Mucosa of descending colon (tissue), 3 donors: ENCODE measurements at regions not wholly inside any gene's neighbourhood (a gene's known extent, or its start where the extent isn't known, plus 50 kb on each side); places are given as distances from the start of the nearest gene placed in this dataset.
A peak's percentile ranks its signal among the peaks of the same experiment; 100 is the strongest.
"Not testable (repeated sequence)": the region's sequence is repeated elsewhere in the genome, so short reads cannot be mapped to it uniquely, and the experiment has no call there.

Experiments
- ATAC-seq: fragments of 200-7000 bp; cut with Tn5 transposase; one replicate; pipeline ENCODE4 v1.9.1; 2020; ENCODE audit warnings: mild to moderate bottlenecking, moderate library complexity
- DNase-seq, 3 donors: peaks; one replicate each; pipeline ENCODE4 v3.0.0-alpha.2; 2020
- H3K36me3 ChIP-seq: fragments of 200-600 bp; one replicate; pipeline ENCODE4 v1.8.0; 2021; ENCODE audit warnings: low read depth, mild to moderate bottlenecking
- H3K4me1 ChIP-seq: fragments of 200-600 bp; one replicate; pipeline ENCODE4 v1.8.0; 2021; ENCODE audit warnings: low read depth, mild to moderate bottlenecking
- H3K4me3 ChIP-seq: fragments of 200-600 bp; one replicate; pipeline ENCODE4 v1.8.0; 2021; ENCODE audit warnings: mild to moderate bottlenecking
- H3K9me3 ChIP-seq: fragments of 200-600 bp; one replicate; pipeline ENCODE4 v1.8.0; 2021; ENCODE audit warnings: mild to moderate bottlenecking
- CTCF ChIP-seq: fragments of 200-600 bp; IDR thresholded peaks from one replicate; pipeline ENCODE4 v1.8.0; 2022; ENCODE audit warnings: antibody characterized with exemption, mild to moderate bottlenecking
- intact Hi-C, 2 donors: fragments of 100-400 bp; cut with DNase I in 1 of 2; cut with micrococcal nuclease in 1 of 2; formaldehyde crosslinking; loops; one replicate each; pipeline versions ENCODE4 v1.11.0 to v1.11.1; 2022; cut with DNase I, micrococcal nuclease
- donor health status: DM: no; HTN: no; CAD: no; lungs with moderate emphysema.
- donor health status: DM: no; HTN: no; CAD: no.
- donor health status: DM: no; HTN: yes; CAD: no.

- no peak for TF ChIP-seq CTCF
- ATAC-seq (no peak), DNase-seq (no peak)
- no peaks in the 10 kb centered on the region for H3K36me3 ChIP-seq
- H3K9me3 ChIP-seq = no peaks in the 10 kb centered on the region
- intact Hi-C loops = no loop called here
- no peak overlapping the region for H3K4me3 ChIP-seq
- H3K4me1 ChIP-seq = no peaks in the 10 kb centered on the region
Observed at GRCh38 chr3:112721231-112721630, 80.3 kb upstream of the CCDC80 start.

GRCh38 chr3:112718967-112719366 lies 78.0 kb upstream of the CCDC80 start:
- intact Hi-C loops = no loop called here
- no peak for TF ChIP-seq CTCF
- no peaks in the 10 kb centered on the region for H3K36me3 ChIP-seq
- no peaks in the 10 kb centered on the region for H3K4me1 ChIP-seq
- no peak overlapping the region for H3K4me3 ChIP-seq
- H3K9me3 ChIP-seq = no peaks in the 10 kb centered on the region
- DNase-seq (no peak), ATAC-seq (no peak)

GRCh38 chr3:112718516-112718915 lies 77.6 kb upstream of the CCDC80 start:
- no peak for DNase-seq
- intact Hi-C loops = no loop called here
- no peaks in the 10 kb centered on the region for H3K4me1 ChIP-seq
- no peak for ATAC-seq
- no peaks in the 10 kb centered on the region for H3K9me3 ChIP-seq
- no peak for TF ChIP-seq CTCF
- H3K4me3 ChIP-seq = no peak overlapping the region
- no peaks in the 10 kb centered on the region for H3K36me3 ChIP-seq

GRCh38 chr3:112709911-112710310 lies 69.0 kb upstream of the CCDC80 start:
- DNase-seq (no peak), ATAC-seq (no peak)
- no peaks in the 10 kb centered on the region for H3K9me3 ChIP-seq
- intact Hi-C loops = no loop called here
- H3K4me1 ChIP-seq = no peaks in the 10 kb centered on the region
- TF ChIP-seq CTCF = no peak
- no peaks in the 10 kb centered on the region for H3K36me3 ChIP-seq
- H3K4me3 ChIP-seq = no peak overlapping the region

- Histone ChIP-seq H3K9me3 (no peaks in the 10 kb centered on the region), H3K4me3 (no peak overlapping the region), H3K36me3 (no peaks in the 10 kb centered on the region), H3K4me1 (no peaks in the 10 kb centered on the region)
- DNase-seq (peak in 1 of 3 donors; percentile 6), ATAC-seq (no peak)
- intact Hi-C loops = no loop called here
- TF ChIP-seq CTCF = no peak
Observed at GRCh38 chr3:112699436-112699978, 58.6 kb upstream of the CCDC80 start.

GRCh38 chr3:112698442-112698841 lies 57.5 kb upstream of the CCDC80 start:
- H3K9me3 ChIP-seq, H3K4me1 ChIP-seq, DNase-seq, ATAC-seq, H3K36me3 ChIP-seq, H3K4me3 ChIP-seq, intact Hi-C loops: not testable (repeated sequence)

GRCh38 chr3:112696244-112696643 lies 55.3 kb upstream of the CCDC80 start:
- H3K4me3 ChIP-seq, H3K36me3 ChIP-seq, H3K9me3 ChIP-seq, intact Hi-C loops, ATAC-seq, DNase-seq, H3K4me1 ChIP-seq: not testable (repeated sequence)

GRCh38 chr3:112695377-112696108 lies 54.6 kb upstream of the CCDC80 start:
- ATAC-seq, H3K9me3 ChIP-seq, H3K36me3 ChIP-seq, H3K4me1 ChIP-seq, DNase-seq, intact Hi-C loops, H3K4me3 ChIP-seq: not testable (repeated sequence)

- H3K36me3 ChIP-seq, DNase-seq, ATAC-seq, H3K9me3 ChIP-seq, H3K4me1 ChIP-seq, intact Hi-C loops, H3K4me3 ChIP-seq: not testable (repeated sequence)
Observed at GRCh38 chr3:112694906-112695305, 54.0 kb upstream of the CCDC80 start.
